HEK293 (cell line): ENCODE measurements at regions not wholly inside any gene's neighbourhood (a gene's known extent, or its start where the extent isn't known, plus 50 kb on each side); places are given as distances from the start of the nearest gene placed in this dataset.

Experiments used
- CTCF ChIA-PET: fragments of 350-600 bp; formaldehyde crosslinking; extraction: SDS; loops from one replicate; lab custom pipeline; 2021; ENCODE audit warnings: antibody characterized with exemption; lab: Yijun Ruan, JAX
- POLR2A ChIA-PET: fragments of 300-600 bp; formaldehyde crosslinking; extraction: SDS; loops from one replicate; lab custom pipeline; 2020; ENCODE audit warnings: antibody characterized with exemption, inconsistent platforms; lab: Yijun Ruan, JAX
- H3K27ac ChIP-seq: fragments of 200-500 bp; sonication (Bioruptor generic); 2 replicates; pipeline ENCODE4 v1.5.1; 2014; ENCODE audit warnings: low read depth, low read length, control low read depth, inconsistent platforms; ENCODE audit errors: extremely low read depth
- H3K36me3 ChIP-seq, 2 experiments: fragments of 200-500 bp in 1 of 2; sonication (Bioruptor generic) in 1 of 2; 1 replicate in 1 of 2; 2 replicates in 1 of 2; pipeline ENCODE4 v1.5.1; 2014 to 2017; ENCODE audit warnings: inconsistent platforms in 2 of 2, low read length in 2 of 2; ENCODE audit not compliant: control insufficient read depth in 2 of 2, insufficient read depth in 1 of 2
- H3K4me1 ChIP-seq: fragments of 200-500 bp; sonication (Bioruptor generic); 2 replicates; pipeline ENCODE4 v1.5.1; 2014; ENCODE audit warnings: mild to moderate bottlenecking, low read length, inconsistent platforms; ENCODE audit not compliant: control insufficient read depth, insufficient read depth
- H3K4me3 ChIP-seq: 2 replicates; pipeline ENCODE4 v1.5.1; 2011; ENCODE audit warnings: low read depth, mild to moderate bottlenecking, control low read depth, low read length, moderate library complexity
- H3K9me3 ChIP-seq: fragments of 200-500 bp; sonication (Bioruptor generic); 2 replicates; pipeline ENCODE4 v1.5.1; 2014; ENCODE audit warnings: low read depth, low read length, inconsistent platforms; ENCODE audit not compliant: control insufficient read depth, insufficient read depth
- KLF10 ChIP-seq: fragments of 450-650 bp; IDR thresholded peaks from 2 replicates; pipeline ENCODE4 v1.5.1; 2018; ENCODE audit warnings: missing biosample characterization, mild to moderate bottlenecking, missing genetic modification characterization
- KLF16 ChIP-seq: fragments of 450-650 bp; formaldehyde crosslinking; IDR thresholded peaks from 2 replicates; pipeline ENCODE4 v1.5.1; 2017; ENCODE audit warnings: missing biosample characterization, missing genetic modification characterization
- KLF8 ChIP-seq: fragments of 450-650 bp; formaldehyde crosslinking; IDR thresholded peaks from 2 replicates; pipeline ENCODE4 v1.5.1; 2016; ENCODE audit warnings: missing biosample characterization, missing genetic modification characterization
- MZF1 ChIP-seq: fragments of 450-650 bp; formaldehyde crosslinking; IDR thresholded peaks from 2 replicates; pipeline ENCODE4 v1.5.1; 2017; ENCODE audit warnings: missing biosample characterization, missing genetic modification characterization, borderline replicate concordance
- SCRT2 ChIP-seq: fragments of 450-650 bp; formaldehyde crosslinking; IDR thresholded peaks from 2 replicates; pipeline ENCODE4 v1.5.1; 2016; ENCODE audit warnings: missing biosample characterization, missing genetic modification characterization
- SP2 ChIP-seq: fragments of 450-650 bp; formaldehyde crosslinking; IDR thresholded peaks from 2 replicates; pipeline ENCODE4 v1.5.1; 2016; ENCODE audit warnings: missing biosample characterization, missing genetic modification characterization
- YY1 ChIP-seq: fragments of 450-650 bp; formaldehyde crosslinking; IDR thresholded peaks from 2 replicates; pipeline ENCODE4 v1.5.1; 2018; ENCODE audit warnings: missing biosample characterization, missing genetic modification characterization
- ZBTB48 ChIP-seq: fragments of 450-650 bp; formaldehyde crosslinking; IDR thresholded peaks from 2 replicates; pipeline ENCODE4 v1.5.1; 2016; ENCODE audit warnings: missing biosample characterization, missing genetic modification characterization
- ZFP69B ChIP-seq: fragments of 450-650 bp; formaldehyde crosslinking; IDR thresholded peaks from 2 replicates; pipeline ENCODE4 v1.5.1; 2016; ENCODE audit warnings: missing biosample characterization, missing genetic modification characterization
- ZNF132 ChIP-seq: fragments of 450-650 bp; formaldehyde crosslinking; IDR thresholded peaks from 2 replicates; pipeline ENCODE4 v1.5.1; 2017; ENCODE audit warnings: missing biosample characterization, missing genetic modification characterization, borderline replicate concordance
- ZNF174 ChIP-seq: fragments of 450-650 bp; formaldehyde crosslinking; IDR thresholded peaks from 2 replicates; pipeline ENCODE4 v1.5.0; 2017; ENCODE audit warnings: missing biosample characterization, mild to moderate bottlenecking, missing genetic modification characterization
- ZNF184 ChIP-seq: fragments of 450-650 bp; IDR thresholded peaks from 2 replicates; pipeline ENCODE4 v1.5.1; 2018; ENCODE audit warnings: missing biosample characterization, mild to moderate bottlenecking, missing genetic modification characterization
- ZNF214 ChIP-seq: fragments of 450-650 bp; formaldehyde crosslinking; IDR thresholded peaks from 2 replicates; pipeline ENCODE4 v1.5.1; 2017; ENCODE audit warnings: missing biosample characterization, mild to moderate bottlenecking, missing genetic modification characterization, borderline replicate concordance
- ZNF311 ChIP-seq: fragments of 450-650 bp; formaldehyde crosslinking; IDR thresholded peaks from 2 replicates; pipeline ENCODE4 v1.5.1; 2017; ENCODE audit warnings: missing biosample characterization, missing genetic modification characterization, borderline replicate concordance
- ZNF354C ChIP-seq: fragments of 450-650 bp; formaldehyde crosslinking; IDR thresholded peaks from 2 replicates; pipeline ENCODE4 v1.5.1; 2016; ENCODE audit warnings: missing biosample characterization, missing genetic modification characterization, low read depth, borderline replicate concordance
- ZNF37A ChIP-seq: fragments of 450-650 bp; IDR thresholded peaks from 2 replicates; pipeline ENCODE4 v1.5.1; 2018; ENCODE audit warnings: missing biosample characterization, missing genetic modification characterization
- ZNF416 ChIP-seq: fragments of 450-650 bp; formaldehyde crosslinking; IDR thresholded peaks from 2 replicates; pipeline ENCODE4 v1.5.1; 2016; ENCODE audit warnings: missing biosample characterization, missing genetic modification characterization
- ZNF426 ChIP-seq: fragments of 450-650 bp; formaldehyde crosslinking; IDR thresholded peaks from 2 replicates; pipeline ENCODE4 v1.5.1; 2017; ENCODE audit warnings: missing biosample characterization, missing genetic modification characterization, mild to moderate bottlenecking, inconsistent platforms, moderate library complexity
- ZNF514 ChIP-seq: fragments of 450-650 bp; formaldehyde crosslinking; IDR thresholded peaks from 2 replicates; pipeline ENCODE4 v1.5.1; 2016; ENCODE audit warnings: missing biosample characterization, missing genetic modification characterization
- ZNF555 ChIP-seq: fragments of 450-650 bp; formaldehyde crosslinking; conservative IDR thresholded peaks from 2 replicates; pipeline ENCODE4 v1.5.1; 2017; ENCODE audit warnings: missing biosample characterization, mild to moderate bottlenecking, missing genetic modification characterization, inconsistent platforms
- ZNF645 ChIP-seq: fragments of 450-650 bp; formaldehyde crosslinking; IDR thresholded peaks from 2 replicates; pipeline ENCODE4; 2016; ENCODE audit warnings: missing biosample characterization, missing genetic modification characterization
- ZNF670 ChIP-seq: fragments of 450-650 bp; formaldehyde crosslinking; IDR thresholded peaks from 2 replicates; pipeline ENCODE4 v1.5.1; 2016; ENCODE audit warnings: missing biosample characterization, missing genetic modification characterization, low read depth
- ZNF677 ChIP-seq: fragments of 450-650 bp; IDR thresholded peaks from 2 replicates; pipeline ENCODE4 v1.5.0; 2018; ENCODE audit warnings: missing biosample characterization, mild to moderate bottlenecking, missing genetic modification characterization, moderate library complexity
- ZNF747 ChIP-seq: fragments of 450-650 bp; formaldehyde crosslinking; IDR thresholded peaks from 2 replicates; pipeline ENCODE4 v1.5.1; 2016; ENCODE audit warnings: missing biosample characterization, missing genetic modification characterization
- ZNF76 ChIP-seq: fragments of 450-650 bp; formaldehyde crosslinking; IDR thresholded peaks from 2 replicates; pipeline ENCODE4; 2016; ENCODE audit warnings: low read depth, missing biosample characterization, missing genetic modification characterization, borderline replicate concordance
- ZSCAN18 ChIP-seq: fragments of 450-650 bp; formaldehyde crosslinking; IDR thresholded peaks from 2 replicates; pipeline ENCODE4 v1.5.1; 2016; ENCODE audit warnings: missing biosample characterization, missing genetic modification characterization
- ZSCAN23 ChIP-seq: fragments of 450-650 bp; formaldehyde crosslinking; IDR thresholded peaks from 2 replicates; pipeline ENCODE4 v1.5.1; 2016; ENCODE audit warnings: missing biosample characterization, missing genetic modification characterization
- TF ChIP-seq, protein P1 (sequence below): fragments of 450-650 bp; formaldehyde crosslinking; IDR thresholded peaks from 2 replicates; pipeline ENCODE4 v1.5.1; 2016; ENCODE audit warnings: missing biosample characterization, missing genetic modification characterization
- TF ChIP-seq, protein P2 (sequence below): fragments of 450-650 bp; formaldehyde crosslinking; IDR thresholded peaks from 2 replicates; pipeline ENCODE4 v1.5.1; 2016; ENCODE audit warnings: missing biosample characterization, missing genetic modification characterization, low read depth

DNA sequence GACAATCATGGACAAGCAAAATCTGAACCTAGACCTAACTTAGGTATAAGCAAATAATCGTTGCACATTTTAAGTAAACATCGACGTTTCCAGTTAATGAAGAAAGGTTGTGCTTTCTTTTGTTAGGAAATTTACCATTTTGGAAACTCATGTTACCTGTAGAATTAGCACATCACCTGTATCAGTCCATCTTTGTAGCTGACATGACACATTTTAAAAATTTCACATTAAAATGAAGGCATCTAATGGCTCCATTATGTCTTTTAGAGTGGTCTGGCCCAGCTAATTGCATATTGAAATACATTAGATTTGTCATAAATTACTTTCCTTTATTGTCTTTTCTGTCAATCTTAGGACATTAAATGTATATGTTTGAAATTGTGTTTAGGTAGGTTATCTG is 119.0 kb upstream of the MGAT5 start:
- Histone ChIP-seq H3K27ac (no peak overlapping the region), H3K9me3 (no peaks in the 10 kb centered on the region), H3K36me3 (peaks cover 0 to 3% of the 10 kb centered on the region in 2 experiments; a peak in 1 of 3 replicates), H3K4me1 (no peaks in the 10 kb centered on the region), H3K4me3 (no peak overlapping the region)
- ChIA-PET POLR2A (no interaction called here), CTCF (no interaction called here)
- TF ChIP-seq ZSCAN23 (tag by site-specific recombination) (no peak), ZNF677 (tag by site-specific recombination) (no peak), ZFP69B (tag by site-specific recombination) (no peak), ZNF670 (no peak), ZNF555 (no peak), ZNF311 (tag by site-specific recombination) (no peak), ZNF514 (tag by site-specific recombination) (no peak), ZNF184 (tag by site-specific recombination) (no peak), MZF1 (tag by site-specific recombination) (no peak), KLF8 (tag by site-specific recombination) (no peak), ZNF214 (tag by site-specific recombination) (no peak)
- TF ChIP-seq, protein P1, sequence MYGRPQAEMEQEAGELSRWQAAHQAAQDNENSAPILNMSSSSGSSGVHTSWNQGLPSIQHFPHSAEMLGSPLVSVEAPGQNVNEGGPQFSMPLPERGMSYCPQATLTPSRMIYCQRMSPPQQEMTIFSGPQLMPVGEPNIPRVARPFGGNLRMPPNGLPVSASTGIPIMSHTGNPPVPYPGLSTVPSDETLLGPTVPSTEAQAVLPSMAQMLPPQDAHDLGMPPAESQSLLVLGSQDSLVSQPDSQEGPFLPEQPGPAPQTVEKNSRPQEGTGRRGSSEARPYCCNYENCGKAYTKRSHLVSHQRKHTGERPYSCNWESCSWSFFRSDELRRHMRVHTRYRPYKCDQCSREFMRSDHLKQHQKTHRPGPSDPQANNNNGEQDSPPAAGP: no peak

DNA sequence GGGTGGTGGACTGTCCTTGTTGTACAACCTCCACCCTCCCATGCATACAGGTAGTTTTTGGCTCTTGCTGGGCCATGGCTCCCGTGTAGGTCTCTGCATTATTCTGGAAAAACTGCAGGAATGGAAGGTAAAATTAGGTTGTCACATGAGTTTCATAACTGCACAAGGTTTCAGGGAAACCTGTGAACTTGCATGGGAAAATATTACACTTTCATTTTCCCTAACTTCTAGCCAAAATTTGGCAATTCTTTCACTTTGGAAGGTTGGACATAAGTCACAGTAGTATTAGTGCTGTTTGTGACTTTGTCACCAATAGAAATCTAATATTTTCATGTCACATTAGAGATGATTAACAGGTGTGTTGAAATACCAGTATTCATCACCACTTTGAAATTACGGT is 118.1 kb upstream of the MGAT5 start:
- POLR2A ChIA-PET: no interaction called here
- no peak overlapping the region for H3K27ac ChIP-seq
- TF ChIP-seq ZNF354C (tag by site-specific recombination) (no peak), SCRT2 (tag by site-specific recombination) (peak; percentile 43; the same call in 1 of the 2 replicates), ZBTB48 (tag by site-specific recombination) (no peak), SP2 (tag by site-specific recombination) (no peak), ZNF174 (tag by site-specific recombination) (no peak), ZNF37A (tag by site-specific recombination) (no peak)
- CTCF ChIA-PET: no interaction called here
- H3K9me3 ChIP-seq: no peaks in the 10 kb centered on the region
- H3K4me1 ChIP-seq: no peaks in the 10 kb centered on the region
- no peak overlapping the region for H3K4me3 ChIP-seq
- H3K36me3 ChIP-seq: peaks cover 0 to 3% of the 10 kb centered on the region in 2 experiments; a peak in 1 of 3 replicates

- TF ChIP-seq ZNF645 (tag by site-specific recombination): no peak
- TF ChIP-seq ZNF747: no peak
- no peak for TF ChIP-seq YY1 (tag by site-specific recombination)
- TF ChIP-seq ZNF426 (tag by site-specific recombination): no peak
- no peak for TF ChIP-seq ZNF670
- TF ChIP-seq ZNF76 (tag by site-specific recombination): no peak
- no peak for TF ChIP-seq KLF10
- TF ChIP-seq, protein P2, sequence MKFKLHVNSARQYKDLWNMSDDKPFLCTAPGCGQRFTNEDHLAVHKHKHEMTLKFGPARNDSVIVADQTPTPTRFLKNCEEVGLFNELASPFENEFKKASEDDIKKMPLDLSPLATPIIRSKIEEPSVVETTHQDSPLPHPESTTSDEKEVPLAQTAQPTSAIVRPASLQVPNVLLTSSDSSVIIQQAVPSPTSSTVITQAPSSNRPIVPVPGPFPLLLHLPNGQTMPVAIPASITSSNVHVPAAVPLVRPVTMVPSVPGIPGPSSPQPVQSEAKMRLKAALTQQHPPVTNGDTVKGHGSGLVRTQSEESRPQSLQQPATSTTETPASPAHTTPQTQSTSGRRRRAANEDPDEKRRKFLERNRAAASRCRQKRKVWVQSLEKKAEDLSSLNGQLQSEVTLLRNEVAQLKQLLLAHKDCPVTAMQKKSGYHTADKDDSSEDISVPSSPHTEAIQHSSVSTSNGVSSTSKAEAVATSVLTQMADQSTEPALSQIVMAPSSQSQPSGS (tag by site-specific recombination): no peak
- no peak for TF ChIP-seq KLF16 (tag by site-specific recombination)
- no peak for TF ChIP-seq ZSCAN18 (tag by site-specific recombination)
- no peak for TF ChIP-seq ZNF416 (tag by site-specific recombination)
- TF ChIP-seq ZNF132 (tag by site-specific recombination): no peak
- CTCF ChIA-PET: interaction anchor here (0.6 kb wide), 1 partner anchor 243 kb away, joined by 3 read pairs; no protein-coding TSS in a partner anchor
- Histone ChIP-seq H3K27ac (no peak overlapping the region), H3K4me3 (no peak overlapping the region), H3K36me3 (no peaks in the 10 kb centered on the region), H3K4me1 (no peaks in the 10 kb centered on the region), H3K9me3 (no peaks in the 10 kb centered on the region)
- POLR2A ChIA-PET: no interaction called here
These were observed 117.1 kb upstream of the MGAT5 start for GRCh38 chr2:134136731-134137130.
